ENCODE measurements at regions not wholly inside any gene's neighbourhood (a gene's known extent, or its start where the extent isn't known, plus 50 kb on each side); places are given as distances from the start of the nearest gene placed in this dataset.

GRCh38 chr1:101451888-101452287, 215.1 kb downstream of the S1PR1 start:
- no peaks in the 10 kb centered on the region for H3K27me3 ChIP-seq
- no peaks in the 10 kb centered on the region for H4K20me1 ChIP-seq
- no peak overlapping the region for H3K4me2 ChIP-seq
- H3K36me3 ChIP-seq, result peaks cover 27% of the 10 kb centered on the region
- H3K9me3 ChIP-seq, result peaks cover 47% of the 10 kb centered on the region
- H3K27ac ChIP-seq, result no peak overlapping the region
- TF ChIP-seq Cebpa-rat (IDR thresholded peaks at IDR 0.05), result no peak
- no peak overlapping the region for H3K9ac ChIP-seq
- peaks cover 26% of the 10 kb centered on the region for H3K4me1 ChIP-seq
- no peak overlapping the region for H3K4me3 ChIP-seq

- H3K4me1 ChIP-seq, result peaks cover 26% of the 10 kb centered on the region
- no peak for TF ChIP-seq Cebpa-rat (IDR thresholded peaks at IDR 0.05)
- no peak overlapping the region for H3K9ac ChIP-seq
- peak overlapping the region; percentile 72; the same call in 1 of the 2 replicates for H3K27ac ChIP-seq
- H3K4me3 ChIP-seq, result no peak overlapping the region; the same call in 1 of the 2 replicates
- H3K4me2 ChIP-seq, result peak overlapping the region; percentile 71
- peaks cover 39% of the 10 kb centered on the region for H3K9me3 ChIP-seq
- H4K20me1 ChIP-seq, result no peaks in the 10 kb centered on the region
- H3K27me3 ChIP-seq, result no peaks in the 10 kb centered on the region
- H3K36me3 ChIP-seq, result peaks cover 25% of the 10 kb centered on the region
Observed at GRCh38 chr1:101452825-101453224, 216.0 kb downstream of the S1PR1 start.

GRCh38 chr1:101453844-101454243, 217.0 kb downstream of the S1PR1 start:
- Histone ChIP-seq H3K36me3 (peaks cover 17% of the 10 kb centered on the region; the same call in 1 of the 2 replicates), H3K9me3 (peaks cover 32% of the 10 kb centered on the region), H3K27ac (peak overlapping the region; percentile 72), H3K27me3 (no peaks in the 10 kb centered on the region), H4K20me1 (no peaks in the 10 kb centered on the region), H3K4me2 (peak overlapping the region; percentile 71), H3K4me3 (peak overlapping the region; percentile 17; the same call in 1 of the 2 replicates), H3K9ac (no peak overlapping the region), H3K4me1 (peaks cover 26% of the 10 kb centered on the region)
- no peak for TF ChIP-seq Cebpa-rat (IDR thresholded peaks at IDR 0.05)

GRCh38 chr1:101455166-101455565, 218.3 kb downstream of the S1PR1 start:
- no peaks in the 10 kb centered on the region for H3K27me3 ChIP-seq
- no peak overlapping the region for H3K27ac ChIP-seq
- H3K9me3 ChIP-seq, result peaks cover 27% of the 10 kb centered on the region
- no peak overlapping the region for H3K4me2 ChIP-seq
- peaks cover 26% of the 10 kb centered on the region for H3K4me1 ChIP-seq
- H3K4me3 ChIP-seq, result no peak overlapping the region
- TF ChIP-seq Cebpa-rat (IDR thresholded peaks at IDR 0.05), result no peak
- H4K20me1 ChIP-seq, result no peaks in the 10 kb centered on the region
- no peak overlapping the region for H3K9ac ChIP-seq
- peaks cover 9% of the 10 kb centered on the region; the same call in 1 of the 2 replicates for H3K36me3 ChIP-seq

- Histone ChIP-seq H3K9ac (no peak overlapping the region), H4K20me1 (no peaks in the 10 kb centered on the region), H3K4me3 (no peak overlapping the region)
Observed at GRCh38 chr1:101460739-101461138, 223.9 kb downstream of the S1PR1 start.

GRCh38 chr1:101463195-101463594, 226.4 kb downstream of the S1PR1 start:
- Histone ChIP-seq H3K4me2 (no peak overlapping the region), H3K9ac (no peak overlapping the region), H3K9me3 (peaks cover 8% of the 10 kb centered on the region; the same call in 1 of the 2 replicates), H3K4me1 (no peaks in the 10 kb centered on the region), H3K27ac (no peak overlapping the region), H3K4me3 (no peak overlapping the region), H3K36me3 (no peaks in the 10 kb centered on the region), H3K27me3 (no peaks in the 10 kb centered on the region), H4K20me1 (no peaks in the 10 kb centered on the region)
- no peak for TF ChIP-seq Cebpa-rat (IDR thresholded peaks at IDR 0.05)

More at GRCh38 chr1:101460739-101461138, 223.9 kb downstream of the S1PR1 start:
- TF ChIP-seq Cebpa-rat (IDR thresholded peaks at IDR 0.05), result no peak
- H3K27me3 ChIP-seq, result no peaks in the 10 kb centered on the region
- no peak overlapping the region for H3K4me2 ChIP-seq
- peaks cover 8% of the 10 kb centered on the region; the same call in 1 of the 2 replicates for H3K9me3 ChIP-seq
- H3K27ac ChIP-seq, result no peak overlapping the region
- no peaks in the 10 kb centered on the region for H3K4me1 ChIP-seq
- H3K36me3 ChIP-seq, result no peaks in the 10 kb centered on the region

- Histone ChIP-seq H3K27me3 (no peaks in the 10 kb centered on the region), H3K9ac (no peak overlapping the region), H3K9me3 (0 out of 2 replicates have a peak, but pooled peaks cover 8% of the 10 kb centered on the region), H3K27ac (no peak overlapping the region), H4K20me1 (no peaks in the 10 kb centered on the region), H3K4me2 (no peak overlapping the region), H3K4me3 (no peak overlapping the region), H3K4me1 (no peaks in the 10 kb centered on the region), H3K36me3 (no peaks in the 10 kb centered on the region)
- TF ChIP-seq Cebpa-rat (IDR thresholded peaks at IDR 0.05), result no peak
Observed at GRCh38 chr1:101465941-101466340, 229.1 kb downstream of the S1PR1 start.

- Histone ChIP-seq H4K20me1 (no peaks in the 10 kb centered on the region), H3K4me2 (no peak overlapping the region), H3K9ac (no peak overlapping the region), H3K27me3 (no peaks in the 10 kb centered on the region), H3K4me1 (peaks cover 11% of the 10 kb centered on the region), H3K9me3 (peaks cover 9% of the 10 kb centered on the region), H3K27ac (no peak overlapping the region), H3K4me3 (no peak overlapping the region), H3K36me3 (no peaks in the 10 kb centered on the region)
- no peak for TF ChIP-seq Cebpa-rat (IDR thresholded peaks at IDR 0.05)
Observed at GRCh38 chr1:101474039-101474665, 237.3 kb downstream of the S1PR1 start.

GRCh38 chr1:101476541-101476940, 239.7 kb downstream of the S1PR1 start:
- Histone ChIP-seq H3K36me3 (no peaks in the 10 kb centered on the region), H3K27me3 (no peaks in the 10 kb centered on the region), H3K27ac (no peak overlapping the region), H3K4me2 (peak overlapping the region; percentile 51), H3K4me3 (no peak overlapping the region), H3K9me3 (peaks cover 9% of the 10 kb centered on the region), H3K4me1 (peaks cover 11% of the 10 kb centered on the region), H3K9ac (no peak overlapping the region), H4K20me1 (no peaks in the 10 kb centered on the region)
- TF ChIP-seq Cebpa-rat (IDR thresholded peaks at IDR 0.05), result no peak

- no peaks in the 10 kb centered on the region for H4K20me1 ChIP-seq
- no peak overlapping the region for H3K27ac ChIP-seq
- no peak overlapping the region for H3K9ac ChIP-seq
- H3K27me3 ChIP-seq, result no peaks in the 10 kb centered on the region
- TF ChIP-seq Cebpa-rat (IDR thresholded peaks at IDR 0.05), result no peak
- no peak overlapping the region for H3K4me2 ChIP-seq
- H3K4me3 ChIP-seq, result no peak overlapping the region
- no peaks in the 10 kb centered on the region for H3K9me3 ChIP-seq
- no peaks in the 10 kb centered on the region for H3K36me3 ChIP-seq
- peaks cover 11% of the 10 kb centered on the region for H3K4me1 ChIP-seq
Observed at GRCh38 chr1:101479945-101480344, 243.1 kb downstream of the S1PR1 start.
